HCT116 (cell line): ENCODE measurements at regions not wholly inside any gene's neighbourhood (a gene's known extent, or its start where the extent isn't known, plus 50 kb on each side); places are given as distances from the start of the nearest gene placed in this dataset.

ENCODE experiments used
- EGR1 ChIP-seq: IDR thresholded peaks from 2 replicates; pipeline ENCODE4 v1.6.1; 2012; ENCODE audit warnings: low read depth
- EZH2 ChIP-seq: fragments of 200-600 bp; sonication (generic); IDR thresholded peaks from 2 replicates; pipeline ENCODE4 v1.6.1; 2017; ENCODE audit warnings: antibody characterized with exemption, mixed run types
- POLR2A ChIP-seq: IDR thresholded peaks from 2 replicates; pipeline ENCODE4 v1.7.0; 2011; ENCODE audit warnings: borderline replicate concordance; ENCODE audit not compliant: insufficient read depth, insufficient read length; ENCODE audit errors: extremely low read depth
- POLR2AphosphoS5 ChIP-seq: IDR thresholded peaks from 2 replicates; pipeline ENCODE4 v1.6.1; 2011; ENCODE audit warnings: mild to moderate bottlenecking, low read depth, low read length, moderate library complexity
- TF ChIP-seq, protein P1 (sequence below), 3 experiments: fragments of 200-600 bp in 1 of 3; sonication (generic) in 1 of 3; IDR thresholded peaks in 2 of 3; conservative IDR thresholded peaks in 1 of 3; 2 replicates each; pipeline ENCODE4 v1.5.1; 2012 to 2017; ENCODE audit warnings: low read depth in 2 of 3, low read length in 2 of 3, antibody characterized with exemption in 1 of 3, borderline replicate concordance in 1 of 3, control low read depth in 1 of 3, mild to moderate bottlenecking in 1 of 3, mixed read lengths in 1 of 3, mixed run types in 1 of 3, moderate library complexity in 1 of 3; ENCODE audit not compliant: insufficient read depth in 1 of 3

- no peak for TF ChIP-seq POLR2A
- TF ChIP-seq, protein P1, sequence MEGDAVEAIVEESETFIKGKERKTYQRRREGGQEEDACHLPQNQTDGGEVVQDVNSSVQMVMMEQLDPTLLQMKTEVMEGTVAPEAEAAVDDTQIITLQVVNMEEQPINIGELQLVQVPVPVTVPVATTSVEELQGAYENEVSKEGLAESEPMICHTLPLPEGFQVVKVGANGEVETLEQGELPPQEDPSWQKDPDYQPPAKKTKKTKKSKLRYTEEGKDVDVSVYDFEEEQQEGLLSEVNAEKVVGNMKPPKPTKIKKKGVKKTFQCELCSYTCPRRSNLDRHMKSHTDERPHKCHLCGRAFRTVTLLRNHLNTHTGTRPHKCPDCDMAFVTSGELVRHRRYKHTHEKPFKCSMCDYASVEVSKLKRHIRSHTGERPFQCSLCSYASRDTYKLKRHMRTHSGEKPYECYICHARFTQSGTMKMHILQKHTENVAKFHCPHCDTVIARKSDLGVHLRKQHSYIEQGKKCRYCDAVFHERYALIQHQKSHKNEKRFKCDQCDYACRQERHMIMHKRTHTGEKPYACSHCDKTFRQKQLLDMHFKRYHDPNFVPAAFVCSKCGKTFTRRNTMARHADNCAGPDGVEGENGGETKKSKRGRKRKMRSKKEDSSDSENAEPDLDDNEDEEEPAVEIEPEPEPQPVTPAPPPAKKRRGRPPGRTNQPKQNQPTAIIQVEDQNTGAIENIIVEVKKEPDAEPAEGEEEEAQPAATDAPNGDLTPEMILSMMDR (IDR thresholded peaks at IDR 0.05 in 2 of 3, conservative IDR thresholded peaks at IDR 0.05 in 1 of 3; ENCODE audit: borderline replicate concordance in 1 of 3, insufficient read depth in 1 of 3, low read depth in 2 of 3, low read length in 2 of 3): no peak
- no peak for TF ChIP-seq EZH2
- no peak for TF ChIP-seq POLR2AphosphoS5
- TF ChIP-seq EGR1: no peak
These were observed 123.6 kb upstream of the TENM4 start for GRCh38 chr11:79564288-79564925.
